ENCODE measurements at regions not wholly inside any gene's neighbourhood (a gene's known extent, or its start where the extent isn't known, plus 50 kb on each side); places are given as distances from the start of the nearest gene placed in this dataset.
"Not testable (repeated sequence)": the region's sequence is repeated elsewhere in the genome, so short reads cannot be mapped to it uniquely, and the experiment has no call there.

GRCh38 chr1:118298397-118298796 is 113.4 kb upstream of the SPAG17 start:
- peak; percentile 66 for DNase-seq (ENCODE audit: low read depth)

- no peak for DNase-seq (ENCODE audit: low read depth)
Measured at GRCh38 chr1:118297521-118297920, 112.5 kb upstream of the SPAG17 start.

GRCh38 chr1:118294875-118295642 is 110.0 kb upstream of the SPAG17 start:
- DNase-seq (ENCODE audit: low read depth): peak; percentile 1

GRCh38 chr1:118291661-118292060 is 106.6 kb upstream of the SPAG17 start:
- no peak for DNase-seq (ENCODE audit: low read depth)

GRCh38 chr1:118290571-118290970 is 105.5 kb upstream of the SPAG17 start:
- peak; percentile 7 for DNase-seq (ENCODE audit: low read depth)

GRCh38 chr1:118290046-118290445 is 105.0 kb upstream of the SPAG17 start:
- DNase-seq (ENCODE audit: low read depth): no peak

- DNase-seq (ENCODE audit: low read depth): not testable (repeated sequence)
Measured at GRCh38 chr1:118280656-118281055, 95.6 kb upstream of the SPAG17 start.

- DNase-seq (ENCODE audit: low read depth): no peak
Measured at GRCh38 chr1:118275472-118276115, 90.6 kb upstream of the SPAG17 start.

GRCh38 chr1:118272884-118273283 is 87.9 kb upstream of the SPAG17 start:
- no peak for DNase-seq (ENCODE audit: low read depth)

- DNase-seq (ENCODE audit: low read depth): no peak
Measured at GRCh38 chr1:118271883-118272282, 86.9 kb upstream of the SPAG17 start.

- DNase-seq (ENCODE audit: low read depth): no peak
Measured at GRCh38 chr1:118269598-118269997, 84.6 kb upstream of the SPAG17 start.

GRCh38 chr1:118266436-118266835 is 81.4 kb upstream of the SPAG17 start:
- no peak for DNase-seq (ENCODE audit: low read depth)

- no peak for DNase-seq (ENCODE audit: low read depth)
Measured at GRCh38 chr1:118264343-118264742, 79.3 kb upstream of the SPAG17 start.

GRCh38 chr1:118262865-118263264 is 77.8 kb upstream of the SPAG17 start:
- no peak for DNase-seq (ENCODE audit: low read depth)

- no peak for DNase-seq (ENCODE audit: low read depth)
Measured at GRCh38 chr1:118258975-118259374, 73.9 kb upstream of the SPAG17 start.

GRCh38 chr1:118257946-118258345 is 72.9 kb upstream of the SPAG17 start:
- no peak for DNase-seq (ENCODE audit: low read depth)

- DNase-seq (ENCODE audit: low read depth): no peak
Measured at GRCh38 chr1:118254491-118255425, 69.7 kb upstream of the SPAG17 start.

- DNase-seq (ENCODE audit: low read depth): no peak
Measured at GRCh38 chr1:118254001-118254400, 69.0 kb upstream of the SPAG17 start.

- no peak for DNase-seq (ENCODE audit: low read depth)
Measured at GRCh38 chr1:118253053-118253915, 68.3 kb upstream of the SPAG17 start.

GRCh38 chr1:118252624-118253023 is 67.6 kb upstream of the SPAG17 start:
- DNase-seq (ENCODE audit: low read depth): no peak

- no peak for DNase-seq (ENCODE audit: low read depth)
Measured at GRCh38 chr1:118250232-118250631, 65.2 kb upstream of the SPAG17 start.

Data from LHCN-M2 (cell line).